ENCODE measurements at regions not wholly inside any gene's neighbourhood (a gene's known extent, or its start where the extent isn't known, plus 50 kb on each side); places are given as distances from the start of the nearest gene placed in this dataset.

GRCh38 chr14:82432301-82433105, 898.9 kb upstream of the SEL1L start:
- TF ChIP-seq CTCF (IDR thresholded peaks at IDR 0.05) (no peak), POLR2A (IDR thresholded peaks at IDR 0.05) (no peak)
